PC-9 (cell line): ENCODE measurements at regions not wholly inside any gene's neighbourhood (a gene's known extent, or its start where the extent isn't known, plus 50 kb on each side); places are given as distances from the start of the nearest gene placed in this dataset.

ENCODE experiments used
- CTCF ChIP-seq: fragments of 200-600 bp; sonication (generic); conservative IDR thresholded peaks from 2 replicates; pipeline ENCODE4 v1.6.1; 2017; ENCODE audit warnings: mixed run types, antibody characterized with exemption, mild to moderate bottlenecking, moderate library complexity
- EZH2 ChIP-seq: fragments of 200-600 bp; sonication (generic); IDR thresholded peaks from 2 replicates; pipeline ENCODE4 v1.8.0; 2017; ENCODE audit warnings: antibody characterized with exemption, low read depth

DNA sequence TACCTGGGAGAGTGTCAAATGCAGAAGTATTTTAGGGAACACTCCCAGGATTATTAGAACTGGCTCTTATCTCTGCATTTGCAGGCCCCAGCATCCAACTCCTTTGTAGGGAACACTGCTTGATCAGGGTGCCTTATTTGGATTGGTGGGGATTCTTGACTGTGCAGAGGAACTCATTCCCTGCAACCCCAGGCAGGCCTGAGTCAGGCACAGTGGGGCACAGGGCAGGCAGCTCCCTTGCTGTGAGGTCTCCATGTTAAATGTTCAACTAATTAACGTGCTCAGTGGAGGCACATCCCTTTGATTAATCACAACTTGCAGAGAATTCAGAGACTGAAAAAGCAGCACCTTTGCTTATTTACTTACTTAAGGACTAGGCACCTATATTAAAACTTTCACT, 102.3 kb upstream of the TENM4 start:
- TF ChIP-seq CTCF (no peak), EZH2 (no peak)
